H1 (cell line): ENCODE measurements at regions not wholly inside any gene's neighbourhood (a gene's known extent, or its start where the extent isn't known, plus 50 kb on each side); places are given as distances from the start of the nearest gene placed in this dataset.

ENCODE experiments used
- CTCF ChIA-PET: fragments of 300-600 bp; sonication (Branson Sonifier 250); formaldehyde crosslinking; loops from one replicate; lab custom pipeline; 2021; ENCODE audit not compliant: partially characterized antibody; lab: Charles Lee
- POLR2A ChIA-PET: fragments of 300-600 bp; sonication (Branson Sonifier 250); formaldehyde crosslinking; loops from one replicate; lab custom pipeline; 2021; ENCODE audit warnings: inconsistent platforms; ENCODE audit not compliant: partially characterized antibody; lab: Charles Lee
- DNase-seq, 2 experiments: peaks; one replicate each; pipeline versions ENCODE4 v3.0.0 to v3.0.0-alpha.2; 2010 to 2022; ENCODE audit warnings: low spot score in 2 of 2, low read depth in 1 of 2, mixed read lengths in 1 of 2
- FAIRE-seq: peaks from 2 replicates; lab custom pipeline; 2011; peaks lifted over from hg19 to GRCh38; lab: Jason Lieb, UNC
- H2AFZ ChIP-seq: 2 replicates; pipeline ENCODE4 v1.8.1; 2012; ENCODE audit warnings: low read length, inconsistent platforms
- H2AK5ac ChIP-seq: 2 replicates; pipeline ENCODE4 v1.6.1; 2013; ENCODE audit warnings: low read depth, low read length
- H2BK120ac ChIP-seq: replicated peaks from 2 replicates; pipeline ENCODE3; 2013; ENCODE audit warnings: low read depth, low read length, inconsistent platforms
- H2BK12ac ChIP-seq: 2 replicates; pipeline ENCODE4 v1.6.1; 2013; ENCODE audit warnings: low read depth, low read length
- H2BK15ac ChIP-seq: 2 replicates; pipeline ENCODE4 v1.6.1; 2013; ENCODE audit warnings: low read length
- H2BK20ac ChIP-seq: 2 replicates; pipeline ENCODE4 v1.6.1; 2013; ENCODE audit warnings: low read length
- H2BK5ac ChIP-seq: 2 replicates; pipeline ENCODE4 v1.6.1; 2013; ENCODE audit warnings: low read depth, low read length
- H3K14ac ChIP-seq: 2 replicates; pipeline ENCODE4 v1.6.1; 2013; ENCODE audit warnings: inconsistent platforms; ENCODE audit not compliant: insufficient read length
- H3K18ac ChIP-seq: 2 replicates; pipeline ENCODE4 v1.6.1; 2013; ENCODE audit warnings: low read length; ENCODE audit errors: extremely low read depth
- H3K23ac ChIP-seq: 2 replicates; pipeline ENCODE4 v1.6.1; 2013; ENCODE audit warnings: inconsistent platforms; ENCODE audit not compliant: insufficient read length
- H3K23me2 ChIP-seq: 2 replicates; pipeline ENCODE4 v1.6.1; 2013; ENCODE audit warnings: low read depth, low read length
- H3K27ac ChIP-seq: 2 replicates; pipeline ENCODE4 v1.6.1; 2011; ENCODE audit warnings: low read depth, low read length, inconsistent platforms
- H3K27me3 ChIP-seq, 4 experiments: replicated peaks in 1 of 4; 1 replicate in 1 of 4; 2 replicates in 3 of 4; pipeline versions ENCODE4 v1.6.1 to v1.8.1; 2011 to 2013; ENCODE audit warnings: low read length in 3 of 4, mild to moderate bottlenecking in 3 of 4, inconsistent platforms in 2 of 4, mixed read lengths in 2 of 4, moderate library complexity in 1 of 4; ENCODE audit not compliant: control insufficient read depth in 3 of 4, insufficient read depth in 3 of 4; ENCODE audit errors: extremely low read depth in 1 of 4
- H3K36me3 ChIP-seq, 4 experiments: 2 replicates each; pipeline versions ENCODE4 v1.6.1 to v1.8.1; 2011 to 2013; ENCODE audit warnings: mild to moderate bottlenecking in 4 of 4, low read length in 3 of 4, moderate library complexity in 2 of 4, control low read depth in 1 of 4, inconsistent platforms in 1 of 4; ENCODE audit not compliant: insufficient read depth in 4 of 4, control insufficient read depth in 2 of 4
- H3K4ac ChIP-seq: replicated peaks from 2 replicates; pipeline ENCODE3; 2013; ENCODE audit warnings: low read length, low read depth, mixed read lengths, inconsistent platforms; ENCODE audit not compliant: insufficient read length
- H3K4me1 ChIP-seq, 4 experiments: replicated peaks in 1 of 4; 1 replicate in 1 of 4; 2 replicates in 3 of 4; pipeline versions ENCODE4 v1.6.1 to v1.8.1; 2011 to 2013; ENCODE audit warnings: low read length in 3 of 4, inconsistent platforms in 2 of 4, mixed read lengths in 1 of 4; ENCODE audit not compliant: insufficient read depth in 4 of 4, control insufficient read depth in 3 of 4
- H3K4me2 ChIP-seq, 2 experiments: 2 replicates each; pipeline versions ENCODE4 v1.6.1 to v1.8.1; 2011 to 2013; ENCODE audit warnings: low read depth in 2 of 2, low read length in 2 of 2, control low read depth in 1 of 2, inconsistent platforms in 1 of 2, mild to moderate bottlenecking in 1 of 2; ENCODE audit not compliant: insufficient read depth in 1 of 2
- H3K4me3 ChIP-seq, 4 experiments: fragments of 200-600, 300-600 bp in 1 of 4; sonication (generic), shearing (Covaris generic), sonication (Bioruptor Twin) in 1 of 4; 2 replicates each; pipeline versions ENCODE4 v1.5.1 to v1.8.1; 2011 to 2016; ENCODE audit warnings: low read length in 4 of 4, low read depth in 3 of 4, control low read depth in 2 of 4, inconsistent platforms in 2 of 4, mild to moderate bottlenecking in 2 of 4, mixed read lengths in 1 of 4, moderate library complexity in 1 of 4; ENCODE audit not compliant: insufficient read depth in 2 of 4; ENCODE audit errors: extremely low read depth in 1 of 4
- H3K56ac ChIP-seq: replicated peaks from 2 replicates; pipeline ENCODE3; 2013; ENCODE audit warnings: low read depth, mild to moderate bottlenecking, mixed read lengths, low read length, inconsistent platforms; ENCODE audit not compliant: insufficient read length
- H3K79me1 ChIP-seq: 2 replicates; pipeline ENCODE4 v1.6.1; 2013; ENCODE audit warnings: low read depth, low read length, control low read depth
- H3K79me2 ChIP-seq, 2 experiments: 2 replicates each; pipeline versions ENCODE4 v1.6.1 to v1.8.1; 2012 to 2013; ENCODE audit warnings: low read length in 2 of 2, mild to moderate bottlenecking in 2 of 2, inconsistent platforms in 1 of 2; ENCODE audit not compliant: insufficient read depth in 2 of 2, control insufficient read depth in 1 of 2
- H3K9ac ChIP-seq, 4 experiments: replicated peaks in 1 of 4; 1 replicate in 1 of 4; 2 replicates in 3 of 4; pipeline versions ENCODE4 v1.6.1 to v1.8.1; 2011 to 2013; ENCODE audit warnings: low read depth in 3 of 4, low read length in 3 of 4, control low read depth in 2 of 4, mild to moderate bottlenecking in 2 of 4, moderate library complexity in 2 of 4, inconsistent platforms in 1 of 4; ENCODE audit errors: extremely low read depth in 1 of 4
- H3K9me3 ChIP-seq, 2 experiments: 2 replicates each; pipeline versions ENCODE4 v1.6.1 to v1.8.1; 2012 to 2013; ENCODE audit warnings: mild to moderate bottlenecking in 2 of 2, moderate library complexity in 2 of 2, control low read depth in 1 of 2, inconsistent platforms in 1 of 2, low read depth in 1 of 2, low read length in 1 of 2, mixed read lengths in 1 of 2; ENCODE audit not compliant: insufficient read depth in 2 of 2
- H4K20me1 ChIP-seq, 2 experiments: replicated peaks in 1 of 2; 2 replicates each; pipeline versions ENCODE3 to v1.8.1; 2011 to 2013; ENCODE audit warnings: inconsistent platforms in 2 of 2, low read length in 2 of 2, mild to moderate bottlenecking in 1 of 2; ENCODE audit not compliant: insufficient read depth in 2 of 2, control insufficient read depth in 1 of 2
- H4K5ac ChIP-seq: 2 replicates; pipeline ENCODE4 v1.6.1; 2013; ENCODE audit warnings: low read length, low read depth, mixed read lengths, inconsistent platforms; ENCODE audit not compliant: insufficient read length
- H4K8ac ChIP-seq: 2 replicates; pipeline ENCODE4 v1.8.0; 2013; ENCODE audit warnings: mild to moderate bottlenecking, moderate library complexity, low read length, inconsistent platforms; ENCODE audit not compliant: insufficient read depth; ENCODE audit errors: extremely low read depth
- H4K91ac ChIP-seq: replicated peaks from 2 replicates; pipeline ENCODE3; 2013; ENCODE audit warnings: low read length, mixed read lengths, inconsistent platforms; ENCODE audit not compliant: insufficient read length
- BCL11A ChIP-seq, 2 experiments: IDR thresholded peaks; one replicate each; pipeline ENCODE4 v1.6.1; 2011; ENCODE audit warnings: low read depth in 2 of 2, low read length in 2 of 2, mild to moderate bottlenecking in 2 of 2
- BRCA1 ChIP-seq: IDR thresholded peaks from 2 replicates; pipeline ENCODE4 v1.6.1; 2012; ENCODE audit warnings: low read depth, low read length, improper control_type of control experiment
- RFX5 ChIP-seq: IDR thresholded peaks from 2 replicates; pipeline ENCODE4 v1.6.1; 2011; ENCODE audit warnings: low read depth, low read length, improper control_type of control experiment, borderline replicate concordance
- RXRA ChIP-seq: IDR thresholded peaks from 2 replicates; pipeline ENCODE4 v1.6.1; 2011; ENCODE audit warnings: low read depth, mild to moderate bottlenecking, low read length, moderate library complexity; ENCODE audit not compliant: insufficient read depth
- ZNF274 ChIP-seq: IDR thresholded peaks from 2 replicates; pipeline ENCODE4 v1.7.0; 2012; ENCODE audit warnings: low read length, borderline replicate concordance; ENCODE audit errors: extremely low read depth
- WGBS, 2 experiments: shearing (Covaris generic) in 1 of 2; methylation state at CpG; one replicate each; pipeline versions ENCODE4 v1.1.6 to v1.1.7; 2013 to 2015; ENCODE audit warnings: low lambda C conversion rate in 2 of 2, mixed read lengths in 2 of 2, inconsistent platforms in 1 of 2, low coverage in 1 of 2, missing lambda C conversion rate in 1 of 2; ENCODE audit not compliant: insufficient replicate concordance in 2 of 2, insufficient coverage in 1 of 2, insufficient read length in 1 of 2; ENCODE audit errors: extremely low coverage in 1 of 2, missing lambda C conversion rate in 1 of 2; 5-methylcytosine and 5-hydroxymethylcytosine counted together

DNA sequence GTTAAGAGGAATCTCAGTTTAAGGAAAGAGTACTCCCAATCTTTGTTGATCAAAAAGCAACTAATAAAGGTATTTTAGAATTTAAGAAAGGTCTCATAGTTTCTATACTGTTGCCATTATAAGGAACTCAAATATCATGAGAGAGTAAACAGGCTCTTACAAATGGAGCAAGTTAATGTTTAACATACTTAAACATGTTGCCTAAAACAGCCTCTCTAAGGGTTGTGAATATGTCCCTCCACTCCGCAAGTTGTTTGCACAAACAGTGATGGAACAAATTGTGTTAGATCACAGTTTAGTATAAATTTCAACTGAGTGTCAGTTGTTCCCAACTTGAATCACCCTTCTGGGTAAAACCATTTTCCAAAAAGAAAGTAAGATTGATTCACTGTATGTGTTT is 1678.3 kb downstream of the PCDH19 start:
- H3K9ac ChIP-seq = no peak overlapping the region
- no peaks in the 10 kb centered on the region for H3K4me1 ChIP-seq
- H3K9me3 ChIP-seq = no peaks in the 10 kb centered on the region
- ChIA-PET CTCF (no interaction called here), POLR2A (no interaction called here)
- no peak overlapping the region for H2BK120ac ChIP-seq
- H2BK15ac ChIP-seq = no peak overlapping the region
- H3K14ac ChIP-seq = no peak overlapping the region
- H2BK12ac ChIP-seq = no peak overlapping the region
- no peak overlapping the region for H4K8ac ChIP-seq
- H2AK5ac ChIP-seq = no peak overlapping the region
- no peaks in the 10 kb centered on the region for H3K23me2 ChIP-seq
- no peak for DNase-seq
- H4K91ac ChIP-seq = no peak overlapping the region
- no peak for FAIRE-seq
- no peaks in the 10 kb centered on the region for H4K20me1 ChIP-seq
- H3K4ac ChIP-seq = no peak overlapping the region
- H3K36me3 ChIP-seq = peaks cover 0 to 4% (median 0%) of the 10 kb centered on the region in 4 experiments; a peak in 1 of 8 replicates
- H3K18ac ChIP-seq = no peak overlapping the region
- no peaks in the 10 kb centered on the region for H3K79me1 ChIP-seq
- no peak overlapping the region for H2BK20ac ChIP-seq
- H2BK5ac ChIP-seq = no peak overlapping the region
- H3K56ac ChIP-seq = no peak overlapping the region
- no peak overlapping the region for H3K23ac ChIP-seq
- H3K4me2 ChIP-seq = no peak overlapping the region
- no peak overlapping the region for H3K27ac ChIP-seq
- H3K27me3 ChIP-seq = no peaks in the 10 kb centered on the region
- H3K79me2 ChIP-seq = no peaks in the 10 kb centered on the region
- TF ChIP-seq ZNF274 (no peak), RFX5 (no peak), BRCA1 (no peak), RXRA (no peak), BCL11A (IDR thresholded peaks at IDR 0.05; ENCODE audit: low read depth in 2 of 2, low read length in 2 of 2) (no peak)
- H4K5ac ChIP-seq = no peak overlapping the region
- no peak overlapping the region for H3K4me3 ChIP-seq
- no peak overlapping the region for H2AFZ ChIP-seq
- 100% methylated on average over 1 of the region's 1 CpG; no CpG with 5 or more reads in 1 of the 2 experiments for WGBS, 2 experiments
